HG03457 (cell line): ENCODE measurements at regions not wholly inside any gene's neighbourhood (a gene's known extent, or its start where the extent isn't known, plus 50 kb on each side); places are given as distances from the start of the nearest gene placed in this dataset.
"Not testable (repeated sequence)": the region's sequence is repeated elsewhere in the genome, so short reads cannot be mapped to it uniquely, and the experiment has no call there.

ENCODE experiments used
- ATAC-seq: cut with Tn5 transposase; IDR thresholded peaks from one replicate; pipeline ENCODE4 v1.9.1; 2021; ENCODE audit warnings: moderate number of reproducible peaks; ENCODE audit not compliant: unreplicated experiment

DNA sequence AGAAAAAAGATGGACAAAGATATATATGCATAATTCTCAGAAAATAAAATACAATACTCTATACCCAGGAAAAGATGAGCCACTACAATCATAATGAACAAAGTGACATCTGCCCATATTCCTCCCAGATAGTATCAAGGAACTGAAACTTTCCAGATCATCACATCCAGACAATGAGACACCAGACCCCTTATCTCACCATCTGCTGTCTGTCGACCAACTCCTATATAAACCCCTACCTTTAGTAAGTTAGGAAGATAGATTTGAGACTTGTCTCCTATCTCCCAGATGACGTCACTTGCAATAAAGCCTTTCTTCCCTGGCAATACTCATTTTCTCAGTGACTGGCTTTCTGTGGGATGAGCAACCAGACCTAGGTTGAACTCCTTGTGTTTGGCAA is 1071.6 kb downstream of the PLOD2 start:
- ATAC-seq = no peak

DNA sequence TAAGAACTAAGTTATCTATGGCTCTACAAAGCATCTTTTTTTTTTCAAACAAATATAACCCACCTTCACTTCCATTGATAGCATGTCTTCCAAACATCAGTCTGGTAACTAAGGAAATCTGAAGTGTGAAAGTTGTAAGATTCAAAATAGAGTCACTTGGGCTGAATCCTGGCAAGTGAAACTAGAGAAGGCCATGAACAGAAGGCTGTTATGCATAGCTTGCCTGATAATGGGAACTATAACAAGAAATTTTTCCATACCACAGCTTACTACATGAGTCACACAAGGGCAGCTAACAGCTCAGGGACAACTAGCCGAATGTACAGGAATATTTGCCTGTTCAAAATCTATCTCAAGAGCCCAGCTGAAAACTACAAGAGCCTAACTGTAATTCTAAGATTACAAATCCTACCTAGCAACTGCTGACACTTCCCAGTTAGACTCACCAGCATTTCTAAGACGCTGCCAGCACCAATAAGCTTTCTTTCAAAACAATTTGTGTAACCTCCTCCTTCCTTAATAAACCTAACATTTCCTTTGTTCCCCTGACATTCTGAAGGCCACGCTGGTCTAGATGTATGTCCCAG is 1066.5 kb downstream of the PLOD2 start:
- ATAC-seq = peak; percentile 94

DNA sequence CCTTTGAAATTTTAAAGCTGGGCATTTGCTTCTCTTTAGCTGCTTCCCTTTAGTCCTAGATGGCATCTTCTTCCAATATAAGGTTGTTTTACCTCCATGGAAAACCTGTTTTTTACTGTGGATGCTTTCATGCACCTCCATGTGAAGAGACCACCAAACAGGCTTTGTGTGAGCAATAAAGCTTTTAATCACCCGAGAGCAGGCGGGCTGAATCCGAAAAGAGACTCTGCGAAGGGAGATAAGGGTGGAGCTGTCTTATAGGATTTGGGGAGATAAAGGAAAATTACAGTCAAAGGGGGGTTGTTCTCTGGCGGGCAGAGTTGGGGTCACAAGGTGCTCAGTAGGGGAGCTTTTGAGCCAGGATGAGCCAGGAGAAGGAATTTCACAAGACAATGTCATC is 1049.8 kb downstream of the PLOD2 start:
- ATAC-seq = not testable (repeated sequence)

DNA sequence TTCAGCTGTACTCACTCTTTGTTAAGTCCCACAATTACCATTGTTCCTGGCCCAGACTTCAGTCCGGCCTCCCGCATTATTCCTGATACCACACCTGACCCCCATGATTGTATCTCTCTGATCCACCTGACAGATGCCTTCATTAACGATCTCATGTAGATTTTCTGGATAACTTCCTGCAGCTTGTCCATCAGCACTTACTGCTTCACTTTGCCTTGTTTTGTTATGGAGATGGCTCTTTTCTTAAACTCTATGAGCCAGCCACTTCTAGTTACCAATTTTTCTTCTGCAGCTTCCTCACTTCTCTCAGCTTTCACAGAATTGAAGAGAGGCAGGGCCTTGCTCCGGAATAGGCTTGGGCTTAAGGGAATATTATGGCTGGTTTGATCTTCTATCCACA is 1044.2 kb downstream of the PLOD2 start:
- ATAC-seq = no peak

DNA sequence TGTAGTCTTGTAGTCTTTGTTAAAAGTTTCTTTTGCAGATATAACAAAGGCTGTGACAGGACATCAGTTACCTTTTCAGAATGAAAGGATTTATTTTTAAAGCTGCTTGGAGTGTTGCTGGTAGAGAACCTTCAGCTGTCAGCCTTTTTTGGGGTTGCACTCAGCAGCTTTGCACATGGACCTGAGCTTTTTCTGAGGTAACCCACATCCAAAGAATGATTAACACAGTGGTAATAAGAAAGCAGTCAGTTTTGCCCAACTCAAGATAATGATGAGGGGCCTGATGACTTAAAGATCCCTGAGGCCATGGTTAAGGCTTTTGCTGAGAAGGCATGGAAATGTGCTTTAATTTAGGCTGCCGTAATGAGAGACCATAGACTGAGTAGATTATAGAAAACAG is 1042.7 kb downstream of the PLOD2 start:
- peak; percentile 97 for ATAC-seq

DNA sequence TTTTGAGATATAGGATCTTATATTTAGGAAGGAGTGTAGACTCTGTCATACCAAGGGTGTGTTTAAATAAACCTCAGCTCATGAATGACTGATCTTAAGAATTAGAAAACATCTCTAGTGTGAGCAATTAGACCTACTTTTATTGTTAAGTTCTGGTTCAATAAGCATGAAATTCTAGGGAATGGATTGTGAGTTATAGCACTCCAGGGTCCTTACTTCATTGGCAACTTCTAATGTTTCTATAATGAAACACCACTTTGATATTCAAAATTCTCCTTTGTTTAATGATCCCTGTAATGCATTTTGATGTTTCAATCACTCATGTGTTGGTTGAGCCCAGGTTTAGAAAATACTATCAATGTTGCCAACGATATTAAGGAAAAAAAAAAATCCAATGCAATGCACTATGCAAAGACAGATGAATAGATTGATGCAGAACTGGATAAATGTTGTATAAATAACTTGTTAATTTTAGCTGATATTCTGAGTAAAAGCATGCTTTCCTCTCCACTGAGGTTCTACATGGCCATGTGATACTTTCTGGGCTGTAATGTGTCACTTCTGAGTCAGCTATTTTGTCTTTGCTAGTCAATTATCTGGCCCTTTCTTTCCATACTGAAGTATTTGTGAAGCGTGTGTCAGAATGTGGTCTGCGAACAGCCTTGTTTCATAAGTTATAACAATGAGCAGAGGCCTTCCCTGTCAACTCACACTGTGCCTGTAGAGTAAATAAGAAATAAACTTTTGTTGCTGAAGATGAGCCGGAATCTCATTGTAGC is 1035.9 kb downstream of the PLOD2 start:
- ATAC-seq = no peak

DNA sequence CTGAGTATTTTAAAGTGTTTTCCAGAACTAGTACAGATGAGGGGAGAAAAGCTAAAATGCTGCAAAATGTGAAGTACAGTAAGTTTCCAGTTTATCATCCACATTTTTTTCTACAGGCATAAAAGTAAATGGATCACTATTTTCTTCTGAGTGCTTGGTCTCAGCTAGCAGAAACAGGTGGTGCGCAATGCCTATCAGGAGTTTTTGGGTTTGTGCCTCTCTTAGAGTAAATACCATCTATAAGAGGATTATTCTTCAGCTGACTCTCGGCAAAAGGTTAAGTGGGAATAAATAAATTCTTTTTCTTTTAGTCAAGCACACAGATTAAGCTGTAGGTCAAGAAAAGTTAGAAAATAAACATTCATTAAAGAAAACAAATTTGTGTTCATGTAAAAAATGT is 1027.7 kb downstream of the PLOD2 start:
- no peak for ATAC-seq

DNA sequence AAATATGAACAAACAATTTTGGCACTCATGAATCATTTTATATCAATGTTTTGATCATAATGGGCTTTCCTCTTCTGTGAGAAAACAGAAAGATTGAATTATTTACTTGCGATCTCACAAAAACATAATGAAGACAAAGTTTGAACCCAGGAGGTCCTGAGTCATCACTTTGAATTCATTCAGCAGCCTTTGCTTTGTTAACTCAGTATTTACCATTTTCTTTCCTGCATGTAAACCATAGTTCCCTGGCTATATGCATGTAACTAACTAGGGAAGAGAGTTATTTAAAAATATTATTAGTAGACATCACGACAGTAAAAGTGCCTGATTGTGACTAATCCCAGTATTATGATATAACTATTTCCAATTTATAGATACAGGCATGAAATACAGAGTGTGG is 1026.2 kb downstream of the PLOD2 start:
- ATAC-seq = no peak

GRCh38 chr3:145144361-145144760 is 1016.6 kb downstream of the PLOD2 start:
- no peak for ATAC-seq

DNA sequence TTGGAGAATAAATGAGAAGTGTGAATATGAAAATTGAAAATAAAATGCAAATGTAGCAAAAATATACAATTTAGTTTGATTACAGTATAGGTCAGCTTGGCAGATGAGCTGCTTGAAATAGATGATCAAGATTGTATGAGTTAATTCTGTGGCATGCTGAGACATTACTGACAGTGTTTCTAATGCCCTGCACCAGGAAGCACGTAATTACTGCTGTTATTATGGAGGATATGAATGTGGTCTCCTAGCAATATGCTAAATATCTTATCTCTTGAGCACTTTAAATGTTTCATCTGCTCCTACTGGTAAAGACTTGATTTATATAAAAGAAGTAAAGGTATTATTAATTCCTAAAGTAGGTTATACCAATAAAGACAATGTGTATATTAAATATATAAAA is 1015.5 kb downstream of the PLOD2 start:
- no peak for ATAC-seq

DNA sequence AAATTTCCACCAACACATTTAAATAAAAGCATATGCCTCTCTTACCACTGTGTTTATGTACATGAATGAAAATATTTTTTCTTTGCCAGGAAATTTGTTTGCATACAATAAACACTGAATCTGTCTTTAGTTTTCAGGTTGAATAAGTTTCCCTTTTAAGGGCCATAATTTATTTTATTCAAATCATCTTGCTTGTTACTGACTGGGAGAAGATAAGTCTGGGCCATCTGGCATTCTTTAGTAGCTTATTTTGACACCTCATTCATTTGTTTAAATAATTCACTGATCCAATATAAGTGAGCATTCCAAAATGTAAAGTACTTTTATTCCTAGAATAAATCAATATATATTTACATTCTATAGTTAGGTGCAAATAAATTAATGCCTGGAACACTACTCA is 1001.3 kb downstream of the PLOD2 start:
- no peak for ATAC-seq

DNA sequence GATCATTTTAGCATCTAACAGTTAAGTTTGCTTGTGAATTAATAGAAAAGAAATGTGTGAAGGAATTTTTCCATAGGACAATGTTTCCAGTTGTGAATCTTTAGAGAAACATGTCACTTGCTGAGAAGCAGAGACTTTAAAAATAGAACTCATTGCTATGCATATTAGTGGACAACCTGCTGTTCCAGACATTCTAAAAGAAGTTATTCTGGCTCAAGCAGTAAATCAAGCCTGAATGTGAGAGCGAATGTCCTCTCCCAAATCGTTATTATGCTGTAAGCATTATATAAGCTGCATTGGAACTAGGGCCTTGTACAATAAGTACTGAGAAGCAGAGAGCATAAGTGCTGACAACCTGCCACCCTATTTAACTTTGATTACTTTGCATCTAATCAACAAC is 990.9 kb downstream of the PLOD2 start:
- ATAC-seq = no peak

- no peak for ATAC-seq
Observed at GRCh38 chr3:145175626-145176025, 985.4 kb downstream of the PLOD2 start.

DNA sequence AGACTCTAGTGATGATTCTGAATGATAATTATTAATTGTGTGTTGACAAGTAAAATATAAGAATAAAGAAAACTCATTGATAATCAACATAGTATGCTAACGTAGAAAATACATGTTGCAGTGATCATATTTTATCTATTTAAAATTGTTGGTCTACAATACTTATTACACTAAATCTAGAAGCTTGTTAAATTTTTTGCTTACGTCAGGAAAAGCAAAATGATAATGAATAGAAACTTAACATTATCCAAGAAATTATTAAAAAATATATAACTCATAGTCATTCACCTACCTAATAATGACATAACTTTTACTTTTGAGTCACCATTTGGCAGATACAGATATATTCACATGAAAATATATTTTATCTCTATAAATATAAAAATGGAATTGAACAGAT is 984.1 kb downstream of the PLOD2 start:
- no peak for ATAC-seq

GRCh38 chr3:145177828-145178227 is 983.2 kb downstream of the PLOD2 start:
- ATAC-seq = no peak

DNA sequence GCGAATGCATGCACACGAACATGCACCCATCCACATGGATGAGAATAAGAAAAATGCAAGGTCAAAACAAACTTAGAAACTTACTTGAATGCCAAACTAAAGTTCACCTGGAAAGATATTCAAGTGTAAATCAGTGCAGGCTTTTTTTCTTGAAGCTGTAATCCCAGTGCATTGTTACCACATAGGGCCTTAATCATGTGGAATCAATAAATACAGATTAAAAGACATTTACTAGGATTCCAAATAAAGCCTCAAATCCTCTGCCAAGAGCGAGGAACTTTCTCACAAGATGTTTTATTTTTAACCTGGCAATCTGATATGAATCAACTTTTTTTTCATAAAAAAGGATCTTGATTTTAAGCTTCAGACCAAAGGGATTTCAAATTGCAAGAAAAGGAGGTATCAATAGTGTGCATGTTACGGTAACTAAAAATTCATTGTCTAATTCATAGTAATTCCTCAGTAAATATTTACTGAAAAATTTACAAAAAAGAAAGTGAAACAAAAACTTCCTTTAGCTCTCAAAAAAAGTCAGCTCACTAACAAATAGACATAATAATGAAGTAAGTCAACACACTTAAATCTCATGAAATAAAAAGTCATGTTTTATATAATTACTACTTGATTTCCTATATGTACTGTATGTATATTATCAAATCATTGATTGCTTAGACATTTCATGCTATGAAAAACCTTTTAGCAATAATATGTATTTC is 978.6 kb downstream of the PLOD2 start:
- ATAC-seq = no peak

DNA sequence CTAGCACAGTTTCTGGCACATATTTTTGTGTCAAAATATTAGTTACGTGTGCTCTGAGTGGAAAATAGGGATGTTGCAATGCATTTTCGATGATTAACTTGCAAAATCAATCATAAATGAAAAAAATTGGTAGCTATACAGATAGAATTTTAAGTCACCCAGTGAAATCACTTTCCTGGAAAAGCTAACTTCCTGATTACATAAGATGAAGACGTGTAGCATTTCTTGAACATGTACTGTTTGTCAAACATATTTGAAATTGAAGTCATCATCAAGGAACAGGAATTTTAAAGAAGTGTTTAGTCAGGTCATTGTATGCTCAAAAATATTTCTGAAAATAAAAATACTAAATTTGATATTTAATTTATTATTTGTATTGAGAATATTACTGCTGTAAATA is 977.7 kb downstream of the PLOD2 start:
- no peak for ATAC-seq

DNA sequence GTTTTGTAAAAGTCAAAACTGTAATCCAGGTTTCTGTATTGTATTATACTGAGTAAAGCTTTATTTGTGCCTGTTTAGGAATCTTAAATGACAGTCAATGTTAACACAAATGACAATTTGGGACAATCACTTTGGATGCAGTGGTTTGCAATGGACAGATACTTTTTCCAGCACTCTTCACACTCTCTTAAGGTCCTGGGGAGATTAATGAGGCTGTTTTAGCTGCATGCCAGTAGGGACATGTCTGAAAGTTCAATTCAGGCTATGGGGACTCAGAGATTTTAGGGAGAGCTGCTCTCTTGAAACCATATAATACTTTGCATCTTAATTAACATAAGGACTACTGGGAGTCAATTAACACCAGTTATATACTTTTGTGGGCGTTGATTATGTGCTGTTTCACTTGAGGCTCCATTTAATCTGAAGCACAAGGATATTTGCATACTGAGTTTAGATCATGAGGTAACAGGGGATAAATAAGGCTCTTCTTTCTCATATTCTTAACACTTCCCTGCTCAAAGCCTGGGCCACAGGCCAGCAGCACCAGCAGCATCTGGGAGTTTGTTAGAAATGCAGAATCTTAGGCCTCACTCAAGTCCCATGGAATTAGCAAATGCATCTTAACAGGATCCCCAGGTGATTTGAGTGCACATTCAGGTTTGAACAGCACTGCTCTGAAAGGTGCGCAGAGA is 972.8 kb downstream of the PLOD2 start:
- no peak for ATAC-seq

DNA sequence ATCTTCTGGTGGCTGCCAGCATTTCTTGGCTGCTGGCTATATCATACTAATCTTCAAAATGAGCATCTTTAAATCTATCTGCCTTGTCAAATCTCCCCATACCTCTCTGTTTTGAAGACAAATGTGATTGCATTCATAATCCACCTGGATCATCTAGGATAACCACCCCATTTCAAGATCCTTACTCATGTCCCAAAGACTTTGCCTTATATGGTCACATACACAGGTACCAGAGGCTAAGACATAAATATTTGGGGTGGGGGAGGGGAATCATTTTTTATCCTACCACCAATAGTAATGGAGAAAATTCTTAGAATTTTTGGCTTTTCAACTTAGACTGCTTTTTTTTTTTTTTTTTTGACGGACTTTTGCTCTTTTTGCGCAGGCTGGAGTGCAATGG is 970.8 kb downstream of the PLOD2 start:
- ATAC-seq = no peak

DNA sequence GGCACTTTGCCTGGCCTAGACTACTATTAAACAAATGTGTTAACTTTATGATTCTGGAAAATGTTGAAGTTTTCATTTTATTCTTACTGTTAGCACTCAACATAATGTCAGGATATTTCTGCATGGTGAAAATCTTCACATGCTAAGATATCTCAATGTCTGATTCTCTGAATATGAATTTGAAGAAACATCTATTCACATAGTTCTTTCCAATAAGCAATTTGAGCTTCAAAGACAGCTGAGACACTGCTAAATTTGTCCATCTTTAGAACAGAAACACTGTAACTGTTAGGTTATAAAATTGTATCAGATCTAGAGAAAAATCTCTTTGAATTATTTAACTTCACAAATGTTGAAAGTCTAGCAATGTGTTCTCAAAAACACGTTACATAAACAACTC is 970.2 kb downstream of the PLOD2 start:
- no peak for ATAC-seq

- ATAC-seq = no peak
Observed at GRCh38 chr3:145191543-145191942, 969.4 kb downstream of the PLOD2 start.
